NCI-H2081 (cell line): ENCODE measurements at regions not wholly inside any gene's neighbourhood (a gene's known extent, or its start where the extent isn't known, plus 50 kb on each side); places are given as distances from the start of the nearest gene placed in this dataset.
A peak's percentile ranks its signal among the peaks of the same experiment; 100 is the strongest.

Experiments
- DNase-seq, 2 experiments: peaks; one replicate each; lab custom pipeline; 2025; lab: John Stamatoyannopoulos, UW

GRCh38 chr22:19574247-19574646 lies 50.0 kb upstream of the CLDN5 start:
- DNase-seq: no peak

GRCh38 chr22:19576460-19577421 lies 52.5 kb upstream of the CLDN5 start:
- no peak for DNase-seq

DNA sequence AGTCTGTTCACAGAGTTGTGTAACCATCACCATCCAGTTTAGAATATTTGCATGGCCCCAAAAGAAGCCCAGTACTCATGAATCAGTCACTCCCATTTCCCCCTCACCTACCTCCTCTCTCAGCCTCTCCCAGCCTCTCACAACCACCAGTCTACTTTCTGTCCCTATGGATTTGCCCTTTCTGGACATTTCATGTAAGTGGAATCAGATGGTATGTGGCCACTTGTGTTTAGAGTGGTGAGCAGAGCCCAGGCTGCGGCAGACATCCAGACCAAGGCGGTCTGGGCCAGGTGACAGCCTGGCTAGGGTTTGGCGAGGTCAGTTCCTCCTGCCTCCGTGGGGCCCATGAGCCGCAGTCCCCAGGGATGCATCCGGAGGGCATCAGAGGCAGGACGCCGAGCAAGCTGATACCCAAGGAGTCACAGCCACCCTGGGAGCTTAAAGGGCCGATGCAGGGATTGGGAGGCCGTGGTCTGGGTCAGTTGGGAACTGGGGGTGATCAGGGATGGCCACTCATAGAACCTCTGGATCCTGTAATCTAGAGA lies 53.3 kb upstream of the CLDN5 start:
- no peak for DNase-seq

GRCh38 chr22:19578180-19579004 lies 54.2 kb upstream of the CLDN5 start:
- DNase-seq: no peak

DNA sequence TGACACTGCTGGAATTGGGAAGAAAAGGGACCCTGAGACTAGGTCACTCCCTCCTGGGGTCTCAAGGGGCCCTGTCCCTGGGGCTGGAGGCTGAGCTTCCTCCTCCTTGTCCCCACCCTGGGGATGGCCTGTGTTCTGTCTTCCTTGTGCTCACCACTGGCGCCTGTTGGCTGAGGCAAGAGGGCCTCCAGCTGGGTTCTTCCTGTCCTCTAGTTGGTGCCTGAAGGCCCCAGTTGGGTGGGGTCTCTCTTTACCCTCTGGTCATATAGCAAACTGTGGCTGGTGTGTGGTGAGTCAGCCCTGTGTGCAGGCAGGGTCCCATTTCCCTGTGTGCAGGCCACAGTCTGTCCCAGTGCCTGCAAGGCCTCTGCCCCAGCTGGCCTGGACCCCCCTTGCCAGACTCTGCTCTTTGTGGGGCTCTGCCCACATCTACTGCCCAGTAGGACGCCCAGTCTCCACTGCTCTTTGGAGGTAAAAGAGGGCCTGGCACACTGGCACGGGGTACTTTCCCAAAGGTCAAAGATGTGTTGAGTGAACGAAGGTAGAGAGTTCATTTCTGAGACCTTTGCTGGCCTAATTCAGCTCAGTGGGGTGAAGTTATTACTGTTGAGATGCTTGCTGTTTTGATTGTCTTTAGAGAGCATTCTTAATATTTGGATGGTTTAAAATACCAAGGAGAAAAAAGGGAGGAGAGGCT lies 55.1 kb upstream of the CLDN5 start:
- no peak for DNase-seq

DNA sequence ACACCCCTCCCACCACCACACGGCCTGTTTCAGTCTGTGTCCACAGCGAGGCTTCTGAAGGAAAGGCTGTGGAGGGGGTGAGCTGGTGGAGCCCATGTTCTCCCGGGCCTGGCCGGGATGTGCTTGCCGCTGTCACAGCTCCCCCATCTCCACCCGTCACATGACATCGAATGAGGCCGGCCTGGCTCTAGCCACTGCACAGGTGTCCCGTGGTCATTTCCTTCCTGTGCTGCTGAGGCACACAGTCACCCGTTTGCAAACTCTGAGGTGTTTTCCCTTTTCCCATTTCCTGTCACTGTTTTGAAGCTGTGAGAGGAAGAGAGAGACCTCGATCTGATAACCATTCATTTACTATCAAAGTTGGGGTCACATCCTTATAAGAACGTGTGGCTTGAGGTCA lies 55.7 kb upstream of the CLDN5 start:
- no peak for DNase-seq

DNA sequence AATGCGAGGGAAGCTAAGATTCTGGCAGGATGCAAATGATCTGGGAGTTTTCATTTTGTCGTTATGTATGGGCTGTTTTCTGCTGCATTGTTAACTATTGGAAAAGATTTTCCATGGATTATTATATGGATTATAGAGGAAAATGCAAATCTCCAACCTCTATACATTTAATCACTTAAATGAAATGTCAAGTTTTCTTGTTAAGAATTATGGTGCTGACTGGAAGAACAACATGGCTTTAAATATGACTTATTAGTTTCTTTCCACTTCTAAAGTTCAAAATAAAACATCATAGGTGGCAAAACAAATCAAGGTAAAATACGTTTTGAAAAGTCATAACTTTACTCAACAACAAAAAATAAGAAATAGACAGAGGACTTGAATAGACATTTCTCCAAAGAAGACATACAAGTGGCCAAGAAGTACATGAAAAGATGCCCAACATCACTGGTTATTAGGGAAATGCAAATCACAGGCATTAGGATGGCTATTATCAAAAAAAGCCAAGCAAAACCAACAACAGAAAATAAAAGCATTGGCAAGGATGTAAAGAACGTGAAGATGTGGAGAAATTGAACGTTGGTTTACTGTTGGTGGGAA lies 56.2 kb upstream of the CLDN5 start:
- DNase-seq: no peak

DNA sequence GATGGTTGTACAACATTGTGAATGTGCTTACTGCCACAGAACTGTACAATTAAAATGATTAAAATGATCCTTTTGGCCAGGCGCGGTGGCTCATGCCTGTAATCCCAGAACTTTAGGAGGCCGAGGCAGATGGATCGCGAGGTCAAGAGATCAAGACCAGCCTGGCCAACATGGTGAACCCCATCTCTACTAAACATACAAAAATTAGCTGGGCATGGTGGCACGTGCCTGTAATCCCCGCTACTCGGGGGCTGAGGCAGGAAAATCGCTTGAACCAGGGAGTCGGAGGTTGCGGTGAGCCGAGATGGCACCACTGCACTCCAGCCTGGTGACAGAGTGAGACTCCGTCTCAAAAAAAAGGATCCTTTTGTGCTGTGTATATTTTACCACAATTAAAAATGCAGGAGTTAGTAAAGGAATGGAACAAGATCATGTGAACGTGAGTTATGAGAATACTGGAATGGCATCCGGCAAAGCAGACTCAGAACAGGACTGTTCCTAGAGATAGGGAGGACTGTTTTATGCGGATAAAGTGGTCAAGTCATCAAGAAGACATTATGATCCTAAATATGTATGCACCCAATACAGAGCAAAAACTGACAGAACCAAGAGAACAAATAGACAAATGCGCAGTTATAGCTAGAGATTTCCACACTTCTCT lies 58.0 kb upstream of the CLDN5 start:
- DNase-seq: no peak

DNA sequence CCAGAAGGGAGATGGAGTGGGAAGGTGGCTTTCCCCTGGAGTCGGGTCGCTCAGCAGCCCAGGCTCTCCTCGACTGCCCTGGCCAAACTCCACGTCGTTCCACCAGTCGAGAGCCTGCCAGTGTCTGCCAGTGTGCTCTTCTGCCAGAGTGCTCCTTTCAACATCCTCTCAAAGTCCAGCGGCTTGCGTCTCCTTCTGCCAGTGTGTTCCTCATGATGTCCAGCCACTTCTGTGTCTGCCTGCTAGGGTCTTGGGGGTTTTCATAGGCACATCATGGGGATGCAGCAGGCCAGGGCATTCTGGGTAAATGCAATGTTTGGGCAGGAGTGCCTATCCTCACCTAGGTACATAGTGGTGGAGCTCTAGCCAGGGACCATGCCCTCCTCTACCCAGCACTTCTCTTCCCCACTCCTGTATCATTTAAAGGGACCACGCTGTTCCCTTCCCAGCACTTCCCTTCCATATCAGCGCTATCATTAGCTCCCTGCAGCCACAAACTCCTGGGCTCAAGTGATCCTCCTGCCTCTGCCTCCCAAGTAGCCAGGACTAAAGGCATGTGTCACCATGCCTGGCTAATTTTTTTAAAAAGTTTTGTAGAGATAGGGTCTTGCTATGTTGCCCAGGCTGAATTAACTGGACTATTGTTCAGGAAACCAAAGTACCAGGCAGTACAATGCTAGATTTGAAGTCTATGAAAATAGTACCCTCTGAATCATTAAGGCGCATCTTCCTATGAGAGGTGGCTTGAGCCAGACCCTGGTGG lies 62.9 kb upstream of the CLDN5 start:
- no peak for DNase-seq

GRCh38 chr22:19590696-19591095 lies 66.5 kb upstream of the CLDN5 start:
- no peak for DNase-seq

GRCh38 chr22:19591568-19591967 lies 67.4 kb upstream of the CLDN5 start:
- DNase-seq: no peak

GRCh38 chr22:19592464-19592863 lies 68.3 kb upstream of the CLDN5 start:
- no peak for DNase-seq

DNA sequence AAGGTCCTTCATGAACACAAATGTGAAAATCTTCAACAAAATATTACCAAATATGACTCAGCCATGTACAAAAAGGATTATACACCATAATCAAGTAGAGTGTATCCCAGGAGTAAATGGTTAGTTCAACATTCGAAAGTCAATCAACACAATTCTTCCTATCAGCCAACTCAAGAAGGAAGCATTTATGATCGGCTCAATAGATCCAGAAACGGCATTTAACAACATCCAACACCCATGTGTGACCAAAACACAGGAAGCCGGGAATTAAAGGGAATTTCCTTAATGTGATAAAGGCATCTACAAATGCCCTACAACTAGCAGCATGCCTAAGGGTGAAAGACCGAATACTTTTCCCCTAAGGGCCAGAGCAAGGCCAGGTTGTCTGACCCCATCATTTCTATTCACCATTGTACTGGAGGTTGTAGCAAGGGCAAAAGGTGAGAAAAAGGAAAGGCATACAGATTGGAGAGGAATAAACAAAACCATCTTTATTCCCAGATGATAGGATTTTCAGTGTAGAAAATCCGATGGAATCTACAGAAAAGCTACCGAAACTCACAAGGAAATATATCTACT lies 69.9 kb upstream of the CLDN5 start:
- DNase-seq: no peak

GRCh38 chr22:19595532-19595931 lies 71.3 kb upstream of the CLDN5 start:
- no peak for DNase-seq

GRCh38 chr22:19596680-19597398 lies 72.6 kb upstream of the CLDN5 start:
- peak; percentile 12 to 34 for DNase-seq

DNA sequence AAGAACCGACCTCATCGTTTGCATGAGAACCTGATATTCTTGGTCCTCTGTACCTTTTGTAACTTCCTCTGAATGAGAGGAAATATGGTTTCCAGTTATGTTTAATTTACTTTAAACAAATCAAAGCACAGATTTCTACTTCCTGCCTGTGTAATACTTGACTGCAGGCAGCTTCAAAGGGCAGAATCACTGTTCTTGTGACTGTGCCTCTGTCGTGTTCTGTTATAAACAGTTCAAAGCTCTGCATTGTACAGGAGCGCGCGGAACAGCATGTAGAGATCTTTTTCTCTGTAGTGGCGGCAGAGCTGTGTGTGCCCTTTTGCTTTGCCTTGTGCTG lies 73.2 kb upstream of the CLDN5 start:
- peak in 1 of 2 experiments; percentile 12 for DNase-seq

DNA sequence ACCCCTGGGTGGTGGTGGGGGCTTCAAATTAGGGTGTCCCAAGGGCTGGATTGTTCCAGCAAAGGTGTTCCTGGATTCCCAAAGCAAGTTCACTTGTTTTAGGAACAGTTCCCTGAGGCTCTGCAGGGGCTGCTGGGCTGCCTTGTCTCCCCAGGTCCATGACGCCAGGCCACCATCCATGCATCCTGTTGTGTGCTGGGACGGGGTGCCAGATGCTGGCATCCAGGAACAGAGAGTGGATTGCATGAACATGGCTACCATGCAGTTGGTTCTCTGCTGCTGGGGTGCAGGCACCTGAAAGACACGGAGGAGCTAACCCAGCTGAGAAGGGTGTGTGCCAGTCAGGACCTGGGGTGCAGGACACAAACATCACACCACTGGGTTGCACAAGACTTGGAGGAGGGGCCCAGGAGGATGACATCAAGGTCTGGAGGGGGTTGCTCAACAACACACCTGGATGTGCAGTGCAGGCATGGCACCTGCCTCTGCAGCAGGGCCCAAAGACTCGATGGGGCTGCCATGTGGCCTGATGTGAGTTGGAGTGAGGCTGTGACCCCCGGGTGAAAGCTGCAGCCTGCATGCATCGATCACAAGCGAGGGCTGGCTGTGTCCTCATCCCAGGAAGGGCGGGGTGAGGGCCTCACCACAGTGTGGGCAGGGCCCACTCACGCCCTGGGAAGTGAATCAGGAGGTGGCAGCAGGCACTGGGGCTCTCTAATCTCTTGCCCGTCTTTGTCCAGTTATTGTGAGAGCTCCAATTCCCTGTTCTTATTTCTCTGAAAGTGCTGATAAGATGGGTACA lies 74.0 kb upstream of the CLDN5 start:
- DNase-seq: no peak

DNA sequence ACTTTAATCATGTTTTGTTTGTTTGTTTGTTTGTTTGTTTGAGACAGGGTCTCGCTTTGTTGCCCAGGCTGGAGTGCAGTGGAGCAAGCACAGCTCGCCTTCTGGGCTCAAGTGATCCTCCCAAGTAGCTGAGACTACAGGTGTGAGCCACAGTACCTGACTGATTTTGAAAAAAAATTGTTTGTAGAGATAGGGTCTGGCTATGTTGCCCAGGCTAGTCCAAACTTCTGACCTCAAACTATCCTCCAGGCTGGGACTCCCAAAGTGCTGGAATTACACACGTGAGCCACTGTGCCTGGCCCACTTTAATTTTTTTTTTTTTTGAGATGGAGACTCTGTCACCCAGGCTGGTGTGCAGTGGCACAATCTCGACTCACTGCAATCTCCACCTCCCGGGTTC lies 74.8 kb upstream of the CLDN5 start:
- no peak for DNase-seq
